Mesothelial cell of epicardium (in vitro differentiated cells): ENCODE measurements at regions not wholly inside any gene's neighbourhood (a gene's known extent, or its start where the extent isn't known, plus 50 kb on each side); places are given as distances from the start of the nearest gene placed in this dataset.
"Not testable (repeated sequence)": the region's sequence is repeated elsewhere in the genome, so short reads cannot be mapped to it uniquely, and the experiment has no call there.

Experiments
- DNase-seq, 2 experiments: peaks; one replicate each; pipeline ENCODE4 v3.0.0; 2021; ENCODE audit warnings: low spot score in 2 of 2; ENCODE audit not compliant: unreplicated experiment in 2 of 2
- H3K27ac Mint-ChIP-seq: 2 replicates; pipeline ENCODE4 v1.8.0; 2021; ENCODE audit warnings: mixed read lengths
- H3K27me3 Mint-ChIP-seq: 2 replicates; pipeline ENCODE4 v1.8.0; 2021; ENCODE audit warnings: low read depth, mixed read lengths
- H3K36me3 Mint-ChIP-seq: 2 replicates; pipeline ENCODE4 v1.8.0; 2021; ENCODE audit warnings: mixed read lengths
- H3K4me1 Mint-ChIP-seq: 2 replicates; pipeline ENCODE4 v1.8.0; 2021; ENCODE audit warnings: mixed read lengths
- H3K4me3 Mint-ChIP-seq: 2 replicates; pipeline ENCODE4 v1.8.0; 2021; ENCODE audit warnings: mild to moderate bottlenecking, moderate library complexity, mixed read lengths
- H3K9me3 Mint-ChIP-seq: 2 replicates; pipeline ENCODE4 v1.8.0; 2021; ENCODE audit warnings: mixed read lengths
- CTCF ChIP-seq: fragments of 200-600 bp; sonication (generic); IDR thresholded peaks from one replicate; pipeline ENCODE4 v1.5.0; 2021; ENCODE audit warnings: antibody characterized with exemption; ENCODE audit not compliant: unreplicated experiment

- H3K27ac Mint-ChIP-seq, result no peak overlapping the region
- H3K27me3 Mint-ChIP-seq, result no peaks in the 10 kb centered on the region
- H3K4me1 Mint-ChIP-seq, result no peaks in the 10 kb centered on the region
- H3K36me3 Mint-ChIP-seq, result no peaks in the 10 kb centered on the region
- DNase-seq, result no peak
- no peak overlapping the region for H3K4me3 Mint-ChIP-seq
- peak; percentile 10 for TF ChIP-seq CTCF
- H3K9me3 Mint-ChIP-seq, result no peaks in the 10 kb centered on the region
Measured at GRCh38 chr14:45610318-45610717, 357.3 kb upstream of the MIS18BP1 start.

- Mint-ChIP-seq H3K36me3 (no peaks in the 10 kb centered on the region), H3K27ac (no peak overlapping the region), H3K27me3 (no peaks in the 10 kb centered on the region), H3K4me3 (no peak overlapping the region), H3K4me1 (no peaks in the 10 kb centered on the region), H3K9me3 (peaks cover 22% of the 10 kb centered on the region)
- no peak for TF ChIP-seq CTCF
- no peak for DNase-seq
Measured at GRCh38 chr14:45587142-45587541, 334.1 kb upstream of the MIS18BP1 start.

GRCh38 chr14:45559626-45560025 is 306.6 kb upstream of the MIS18BP1 start:
- Mint-ChIP-seq H3K9me3 (no peaks in the 10 kb centered on the region), H3K27me3 (no peaks in the 10 kb centered on the region), H3K4me3 (no peak overlapping the region), H3K36me3 (no peaks in the 10 kb centered on the region), H3K4me1 (no peaks in the 10 kb centered on the region), H3K27ac (no peak overlapping the region)
- no peak for TF ChIP-seq CTCF
- DNase-seq, result no peak

GRCh38 chr14:45558183-45558582 is 305.2 kb upstream of the MIS18BP1 start:
- Mint-ChIP-seq H3K9me3 (no peaks in the 10 kb centered on the region), H3K4me3 (no peak overlapping the region), H3K27me3 (no peaks in the 10 kb centered on the region), H3K36me3 (no peaks in the 10 kb centered on the region), H3K4me1 (no peaks in the 10 kb centered on the region), H3K27ac (no peak overlapping the region)
- no peak for TF ChIP-seq CTCF
- no peak for DNase-seq

- H3K27me3 Mint-ChIP-seq, result no peaks in the 10 kb centered on the region
- no peak for TF ChIP-seq CTCF
- no peak overlapping the region for H3K27ac Mint-ChIP-seq
- no peak overlapping the region for H3K4me3 Mint-ChIP-seq
- H3K4me1 Mint-ChIP-seq, result peaks cover 11% of the 10 kb centered on the region
- H3K36me3 Mint-ChIP-seq, result no peaks in the 10 kb centered on the region
- H3K9me3 Mint-ChIP-seq, result peaks cover 4% of the 10 kb centered on the region
- no peak for DNase-seq
Measured at GRCh38 chr14:45553981-45554380, 301.0 kb upstream of the MIS18BP1 start.

- H3K27ac Mint-ChIP-seq, H3K9me3 Mint-ChIP-seq, H3K36me3 Mint-ChIP-seq, H3K27me3 Mint-ChIP-seq: not testable (repeated sequence)
- DNase-seq, result peak in 1 of 2 experiments; percentile 44
- peak overlapping the region; percentile 86 for H3K4me3 Mint-ChIP-seq
- peaks cover 11% of the 10 kb centered on the region for H3K4me1 Mint-ChIP-seq
Measured at GRCh38 chr14:45551240-45551820, 298.3 kb upstream of the MIS18BP1 start.
